HG03354 (cell line): ENCODE measurements at regions not wholly inside any gene's neighbourhood (a gene's known extent, or its start where the extent isn't known, plus 50 kb on each side); places are given as distances from the start of the nearest gene placed in this dataset.
"Not testable (repeated sequence)": the region's sequence is repeated elsewhere in the genome, so short reads cannot be mapped to it uniquely, and the experiment has no call there.

Experiments used
- ATAC-seq: cut with Tn5 transposase; IDR thresholded peaks from one replicate; pipeline ENCODE4 v1.9.1; 2021; ENCODE audit warnings: mild to moderate bottlenecking; ENCODE audit not compliant: unreplicated experiment, poor library complexity, severe bottlenecking

DNA sequence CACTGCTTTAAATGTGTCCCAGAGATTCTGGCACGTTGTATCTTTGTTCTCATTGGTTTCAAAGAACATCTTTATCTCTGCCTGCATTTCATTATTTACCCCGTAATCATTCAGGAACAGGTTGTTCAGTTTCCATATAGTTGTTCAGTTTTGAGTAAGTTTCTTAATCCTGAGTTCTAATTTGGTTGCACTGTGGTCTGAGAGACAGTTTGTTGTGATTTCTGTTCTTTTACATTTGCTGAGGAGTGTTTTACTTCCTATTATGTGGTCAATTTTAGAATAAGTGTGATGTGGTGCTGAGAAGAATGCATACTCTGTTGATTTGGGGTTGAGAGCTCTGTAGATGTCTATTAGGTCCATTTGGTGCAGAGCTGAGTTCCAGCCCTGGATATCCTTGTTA, 148.1 kb downstream of the VSIG4 start:
- not testable (repeated sequence) for ATAC-seq

GRCh38 chrX:65888150-65888549, 151.7 kb downstream of the VSIG4 start:
- ATAC-seq: not testable (repeated sequence)

DNA sequence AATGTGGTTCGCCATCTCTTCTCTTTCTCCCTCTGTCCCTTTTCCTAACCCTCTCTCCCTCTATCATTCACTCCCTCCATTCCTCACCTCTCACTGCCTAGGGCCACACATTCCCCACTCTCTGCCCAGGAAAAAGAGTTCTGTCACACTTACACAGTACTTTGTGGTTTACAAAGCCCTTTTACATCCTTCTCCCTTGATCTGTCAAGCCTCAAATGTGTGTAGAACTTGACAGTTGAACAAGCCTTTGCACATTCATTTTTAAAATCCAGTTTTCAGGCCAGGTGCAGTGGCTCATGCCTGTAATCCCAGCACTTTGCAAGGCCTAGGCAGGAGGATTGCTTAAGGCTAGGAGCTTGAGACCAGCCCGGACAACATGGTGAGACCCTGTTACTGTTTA, 156.3 kb downstream of the VSIG4 start:
- no peak for ATAC-seq

DNA sequence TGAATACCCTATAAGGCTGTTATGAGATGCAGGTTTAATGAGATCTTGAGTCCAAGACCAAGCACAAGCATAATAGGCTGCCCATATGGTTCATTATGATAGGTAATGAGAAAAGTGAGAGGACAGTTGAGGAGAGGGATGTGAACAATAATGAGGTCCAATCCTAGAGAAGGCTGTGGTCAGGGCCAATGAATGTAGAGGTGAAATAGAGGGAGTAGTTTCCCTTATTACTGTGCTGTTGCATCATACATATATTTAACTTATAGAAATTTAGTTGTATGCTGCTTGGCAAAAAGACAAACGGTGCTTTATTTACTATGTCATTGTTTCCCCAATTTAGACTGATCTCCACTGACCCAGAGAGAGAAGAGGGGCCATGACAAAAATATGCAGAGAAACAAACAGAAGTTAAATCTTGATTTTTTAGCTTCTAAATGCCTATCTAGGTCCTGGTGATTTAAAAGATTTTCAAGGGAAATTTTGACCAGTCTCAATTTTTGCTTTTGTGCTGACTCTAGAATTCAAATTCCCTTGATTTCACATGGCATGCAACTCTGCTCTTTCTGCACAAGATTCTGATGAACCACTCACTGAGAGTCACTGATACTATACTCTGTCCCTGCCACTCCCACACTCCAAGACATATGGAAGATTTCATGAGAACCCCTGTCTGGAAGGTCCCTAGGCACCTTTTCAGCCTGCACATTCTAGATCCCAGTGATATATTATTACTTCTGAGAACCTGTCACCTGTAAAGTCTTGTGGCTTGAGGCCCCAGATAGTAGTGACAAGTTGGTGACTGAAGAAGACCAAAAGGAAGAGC, 159.7 kb downstream of the VSIG4 start:
- ATAC-seq: no peak

- ATAC-seq: no peak
These were observed 161.4 kb downstream of the VSIG4 start for GRCh38 chrX:65878456-65878855.

DNA sequence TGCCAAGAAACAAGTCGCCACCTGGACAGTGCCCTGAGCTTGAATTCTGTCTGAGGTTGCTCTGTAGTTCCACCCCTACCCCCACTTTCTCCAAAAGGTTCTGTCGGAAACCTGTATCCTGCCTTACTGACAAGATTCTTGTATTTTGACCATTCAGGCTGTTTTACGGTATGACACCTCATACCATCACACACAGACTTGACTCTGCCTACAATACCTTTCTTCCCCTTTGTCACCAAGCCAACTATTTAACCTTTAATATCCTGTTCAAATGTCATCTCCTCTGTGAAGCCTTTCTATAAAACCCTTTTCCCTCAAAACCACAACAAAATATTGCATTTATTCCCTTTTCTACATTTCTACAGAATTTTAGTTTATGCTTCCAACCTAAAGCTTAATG, 161.9 kb downstream of the VSIG4 start:
- no peak for ATAC-seq

GRCh38 chrX:65875614-65876013, 164.3 kb downstream of the VSIG4 start:
- ATAC-seq: not testable (repeated sequence)

GRCh38 chrX:65874765-65875164, 165.1 kb downstream of the VSIG4 start:
- no peak for ATAC-seq

GRCh38 chrX:65874110-65874509, 165.8 kb downstream of the VSIG4 start:
- no peak for ATAC-seq

DNA sequence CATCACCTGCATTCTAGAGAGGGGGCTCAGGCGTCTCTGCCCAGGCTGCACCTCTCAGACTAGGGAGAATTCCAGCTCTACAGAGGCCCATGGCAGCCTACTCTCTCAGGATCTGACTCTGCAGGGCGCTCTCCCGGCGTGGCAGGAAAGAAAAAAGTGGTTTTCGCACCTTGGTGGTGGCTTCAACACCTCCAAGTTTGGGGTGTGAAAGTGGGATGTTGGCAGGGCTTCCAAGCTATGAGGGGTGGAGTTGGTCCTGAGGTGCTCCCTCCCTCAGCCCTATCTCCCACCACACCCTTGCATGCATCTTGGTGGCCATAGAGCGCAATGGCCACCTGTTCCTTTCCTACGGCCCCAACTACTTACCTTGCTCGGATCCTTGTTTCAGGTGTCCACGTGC, 166.5 kb downstream of the VSIG4 start:
- ATAC-seq: no peak

- ATAC-seq: peak; percentile 81
These were observed 168.1 kb downstream of the VSIG4 start for GRCh38 chrX:65871671-65872311.

DNA sequence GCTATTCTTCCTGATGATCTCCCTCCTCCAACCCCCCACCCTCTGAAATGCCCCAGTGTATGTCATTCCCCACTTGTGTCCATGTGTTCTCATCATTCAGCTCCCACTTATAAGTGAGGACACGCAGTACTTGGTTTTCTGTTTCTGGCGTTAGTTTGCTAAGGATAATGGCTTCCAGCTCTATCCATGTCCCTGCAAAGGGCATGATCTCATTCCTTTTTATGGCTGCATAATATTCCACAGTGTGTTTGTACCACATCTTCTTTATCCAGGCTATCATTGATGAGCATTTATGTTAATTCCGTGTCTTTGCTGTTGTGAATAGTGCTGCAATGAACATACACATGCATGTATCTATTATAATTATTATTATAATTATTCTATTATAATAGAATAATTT, 169.3 kb downstream of the VSIG4 start:
- not testable (repeated sequence) for ATAC-seq

GRCh38 chrX:65866773-65867172, 173.1 kb downstream of the VSIG4 start:
- no peak for ATAC-seq

DNA sequence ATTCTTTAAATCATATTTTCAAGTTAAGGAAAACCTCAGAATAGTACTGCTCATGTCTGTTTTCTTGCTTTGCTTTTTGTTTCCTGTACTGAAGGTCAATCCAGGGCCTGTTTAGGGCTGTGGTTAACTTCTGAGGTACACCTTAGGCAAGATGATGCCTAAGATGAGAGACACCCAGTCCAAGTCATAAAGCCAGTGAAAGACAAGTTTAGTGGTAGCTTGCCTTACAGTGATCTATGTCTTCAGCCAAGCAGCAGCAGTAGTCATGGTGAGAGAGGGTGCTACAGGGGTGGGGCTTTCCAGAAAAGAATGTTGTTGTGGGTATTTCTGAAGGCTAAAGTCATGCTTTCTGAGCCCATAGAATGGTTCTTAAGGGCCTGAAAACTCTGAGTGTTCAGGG, 173.7 kb downstream of the VSIG4 start:
- ATAC-seq: peak; percentile 67

DNA sequence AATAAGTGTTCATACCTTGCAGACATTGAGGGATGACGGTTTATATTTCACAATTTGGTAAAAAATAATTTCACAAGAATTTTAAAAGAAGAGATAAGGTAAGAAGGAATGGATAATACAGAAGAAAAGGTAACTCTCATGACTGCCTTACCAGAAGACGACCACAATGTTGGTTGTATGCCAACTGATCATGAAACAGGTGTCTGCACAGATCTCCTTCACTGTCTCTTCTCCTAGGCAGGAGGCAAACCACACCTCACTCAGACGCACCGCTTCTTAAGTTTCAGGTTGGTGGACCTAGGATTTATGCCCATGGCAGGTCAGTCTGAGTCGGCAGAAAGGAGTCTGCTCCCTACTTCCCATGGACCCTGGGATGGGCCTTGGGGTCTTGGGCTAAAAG, 177.2 kb downstream of the VSIG4 start:
- ATAC-seq: no peak

DNA sequence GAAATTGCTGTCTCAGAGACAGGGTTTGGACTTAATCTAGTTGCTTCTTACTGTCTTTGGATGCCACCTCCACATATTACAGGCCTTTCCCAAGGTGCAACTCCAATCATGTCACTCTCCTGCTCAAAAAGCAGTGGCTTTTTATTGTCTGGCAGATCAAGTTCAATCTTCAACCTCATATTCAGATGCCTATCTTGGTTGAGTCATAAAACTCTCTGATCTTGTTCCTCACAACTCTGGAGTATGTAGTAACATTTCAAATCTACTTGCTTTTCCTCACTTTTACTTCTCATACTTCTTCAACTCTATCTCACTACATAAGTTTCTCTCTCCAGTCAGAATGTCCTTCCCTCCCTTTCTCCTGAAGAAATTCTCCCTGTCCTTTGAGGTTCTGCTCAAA, 180.6 kb downstream of the VSIG4 start:
- ATAC-seq: no peak

GRCh38 chrX:65854437-65854836, 185.4 kb downstream of the VSIG4 start:
- ATAC-seq: not testable (repeated sequence)

GRCh38 chrX:65851306-65851705, 183.9 kb downstream of the MSN start:
- not testable (repeated sequence) for ATAC-seq

GRCh38 chrX:65850821-65851220, 183.4 kb downstream of the MSN start:
- ATAC-seq: not testable (repeated sequence)

- no peak for ATAC-seq
These were observed 179.5 kb downstream of the MSN start for GRCh38 chrX:65846974-65847373.

GRCh38 chrX:65841263-65841662, 173.8 kb downstream of the MSN start:
- peak; percentile 89 for ATAC-seq
